ENCODE measurements at regions not wholly inside any gene's neighbourhood (a gene's known extent, or its start where the extent isn't known, plus 50 kb on each side); places are given as distances from the start of the nearest gene placed in this dataset.

- no peak for DNase-seq
These were observed 260.7 kb upstream of the CSF3R start for GRCh38 chr1:36743286-36744005.

DNA sequence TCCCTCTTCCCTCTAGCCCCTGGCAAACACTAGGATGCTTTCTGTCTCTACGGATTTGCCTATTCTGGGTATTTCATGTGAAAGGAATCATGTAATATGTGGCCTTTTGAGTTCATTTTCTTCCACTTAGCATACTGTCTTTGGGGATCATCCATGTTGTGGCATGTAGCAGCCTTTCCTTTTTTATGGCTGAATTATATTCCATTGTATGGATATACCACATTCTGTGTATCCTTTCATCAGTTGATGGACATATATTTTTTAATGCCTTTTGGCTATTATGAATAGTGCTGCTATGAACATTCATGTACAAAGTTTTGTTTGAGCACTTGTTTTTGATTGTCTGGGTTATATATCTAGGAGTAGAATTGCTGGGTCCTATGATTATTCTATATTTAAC lies 258.4 kb upstream of the CSF3R start:
- no peak for DNase-seq

DNA sequence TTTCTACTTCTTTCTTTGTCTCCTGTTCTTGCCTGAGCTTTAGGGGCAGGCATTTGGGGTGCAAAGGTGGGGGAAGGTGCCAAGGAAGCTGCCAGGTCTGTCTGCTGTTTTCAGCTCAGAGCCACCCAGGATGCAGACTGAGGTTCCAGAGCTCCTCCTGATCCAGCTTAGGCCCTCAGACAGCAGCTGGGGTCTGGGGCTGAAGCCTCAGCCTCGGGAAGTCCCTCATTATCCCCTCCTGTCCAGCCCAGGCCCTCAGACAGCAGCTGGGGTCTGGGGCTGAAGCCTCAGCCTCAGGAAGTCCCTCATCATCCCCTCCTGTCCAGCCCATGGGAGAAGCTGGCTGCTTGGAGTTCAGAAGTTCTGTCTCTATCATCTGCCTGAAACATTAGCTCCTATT lies 257.7 kb upstream of the CSF3R start:
- DNase-seq, result no peak

DNA sequence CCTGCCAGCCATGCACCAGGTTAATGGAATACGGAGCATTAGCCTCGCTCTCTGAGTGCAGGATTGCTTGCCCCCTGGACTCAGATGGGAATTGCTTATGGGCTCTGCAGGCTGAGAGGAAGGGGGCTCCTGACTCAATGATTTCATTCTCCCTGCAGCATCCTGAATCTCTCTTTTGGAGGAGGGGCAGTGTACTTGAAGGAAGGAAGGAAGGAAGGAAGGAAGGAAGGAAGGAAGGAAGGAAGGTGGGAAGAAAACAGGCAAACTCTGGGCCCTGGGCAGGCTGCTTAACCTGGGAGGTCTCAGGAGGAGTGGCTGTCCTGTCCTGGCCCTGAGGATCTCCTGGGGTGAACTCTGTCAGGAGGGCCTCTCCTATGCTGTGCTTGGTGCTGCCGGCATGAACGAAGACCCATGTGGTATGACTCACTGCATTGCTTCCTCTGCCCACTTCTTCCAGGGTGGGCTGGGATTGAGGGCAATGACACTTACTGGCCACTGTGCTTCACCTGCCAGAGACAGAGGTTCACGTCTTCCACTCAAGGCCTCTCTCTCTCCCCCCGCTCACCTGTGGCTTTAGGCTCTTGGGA lies 257.1 kb upstream of the CSF3R start:
- no peak for DNase-seq

GRCh38 chr1:36738245-36738644 lies 255.5 kb upstream of the CSF3R start:
- DNase-seq, result no peak

DNA sequence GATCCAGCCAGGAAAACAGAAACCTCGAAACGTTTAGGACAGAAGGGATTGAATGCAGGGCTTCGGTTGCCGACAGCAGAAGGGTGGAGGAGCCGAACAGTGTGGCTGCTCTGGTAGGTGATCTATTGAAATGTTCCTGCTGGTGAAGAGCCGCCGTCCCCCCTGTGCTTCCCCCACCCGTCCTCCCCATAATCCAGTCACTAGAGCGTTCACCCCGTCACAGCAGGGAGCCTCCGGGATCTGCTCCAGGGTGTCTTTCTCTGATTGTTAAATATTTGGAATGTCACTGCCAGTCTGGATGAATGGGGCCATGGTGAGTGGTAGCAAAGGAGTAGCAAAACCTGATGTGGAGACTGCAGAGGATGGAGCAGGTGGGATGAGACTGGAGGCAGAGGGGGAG lies 255.1 kb upstream of the CSF3R start:
- no peak for DNase-seq

GRCh38 chr1:36737038-36737555 lies 254.4 kb upstream of the CSF3R start:
- DNase-seq, result no peak

DNA sequence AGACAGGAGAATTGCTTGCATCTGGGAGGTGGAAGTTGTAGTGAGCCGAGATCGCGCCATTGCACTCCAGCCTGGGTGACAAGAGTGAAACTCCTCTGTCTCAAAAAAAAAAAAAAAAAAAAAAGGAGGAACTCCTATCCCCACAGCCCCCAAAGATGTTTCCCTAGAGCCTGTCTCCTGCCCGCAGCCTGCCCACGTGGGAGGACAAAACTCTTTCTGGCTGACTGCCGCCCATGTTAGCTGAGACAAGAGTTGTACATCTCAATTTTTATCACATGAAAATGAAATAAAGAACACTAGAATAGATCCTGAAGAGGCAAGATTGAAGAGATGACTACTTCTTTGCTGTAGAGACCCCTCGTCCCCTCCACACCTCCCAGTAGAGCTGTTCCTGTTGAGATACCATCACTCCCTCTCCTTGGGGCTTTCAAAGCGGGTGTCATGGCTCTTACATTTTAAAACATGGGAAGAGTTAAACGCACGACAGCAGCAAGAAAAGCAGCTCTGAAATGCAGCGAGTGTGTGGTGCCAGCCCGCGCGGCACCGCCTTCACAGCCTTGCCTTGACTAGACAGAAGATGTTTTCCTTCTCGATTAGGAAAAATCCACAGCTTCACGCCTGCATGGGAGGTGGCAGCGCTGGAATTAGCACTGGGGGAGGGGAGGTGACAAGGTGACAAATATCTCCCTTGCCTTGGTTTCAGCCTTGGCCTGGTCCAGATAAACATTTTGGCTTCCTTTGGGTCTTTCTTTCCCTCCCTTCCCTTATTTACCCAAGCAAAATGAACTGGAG lies 253.4 kb upstream of the CSF3R start:
- DNase-seq, result no peak

DNA sequence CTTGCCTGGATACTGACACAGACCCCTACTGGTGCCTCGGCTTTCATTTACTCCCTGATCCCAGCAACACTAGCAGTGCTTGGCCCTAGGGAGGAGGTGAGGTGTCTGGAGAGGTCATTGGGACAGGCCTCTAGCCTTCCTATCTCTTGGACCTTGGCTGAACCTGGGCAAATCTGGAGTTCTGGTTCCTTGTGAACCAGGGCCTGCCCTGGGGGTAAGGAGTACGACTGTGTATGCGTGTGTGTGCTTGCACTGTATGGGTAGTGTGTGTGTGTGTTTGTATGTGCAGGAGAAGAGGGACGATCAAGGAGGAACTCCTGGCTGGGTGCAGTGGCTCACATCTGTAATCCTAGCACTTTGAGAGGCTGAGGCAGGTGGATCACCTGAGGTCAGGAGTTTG lies 252.7 kb upstream of the CSF3R start:
- DNase-seq, result no peak

DNA sequence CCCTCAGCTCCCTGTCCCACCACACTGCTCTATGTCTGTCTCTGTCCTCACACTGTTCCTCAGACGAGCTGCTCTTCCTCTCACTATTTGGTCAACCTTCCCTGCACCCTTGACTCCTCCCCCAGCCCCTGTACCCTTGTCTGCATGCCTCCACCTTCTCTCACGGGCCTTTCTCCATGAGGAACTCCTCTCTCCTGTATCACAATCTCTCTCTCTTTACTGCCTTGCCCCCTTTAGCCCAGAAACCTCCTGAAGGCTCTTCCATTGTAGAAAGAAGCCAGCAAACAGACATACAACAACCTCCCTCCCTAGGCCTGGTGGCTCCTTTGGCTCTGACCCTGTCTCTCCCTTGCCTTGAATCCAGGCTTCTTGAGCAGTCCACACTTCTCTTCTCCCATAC lies 251.6 kb upstream of the CSF3R start:
- DNase-seq, result no peak

- no peak for DNase-seq
These were observed 251.0 kb upstream of the CSF3R start for GRCh38 chr1:36733748-36734147.

DNA sequence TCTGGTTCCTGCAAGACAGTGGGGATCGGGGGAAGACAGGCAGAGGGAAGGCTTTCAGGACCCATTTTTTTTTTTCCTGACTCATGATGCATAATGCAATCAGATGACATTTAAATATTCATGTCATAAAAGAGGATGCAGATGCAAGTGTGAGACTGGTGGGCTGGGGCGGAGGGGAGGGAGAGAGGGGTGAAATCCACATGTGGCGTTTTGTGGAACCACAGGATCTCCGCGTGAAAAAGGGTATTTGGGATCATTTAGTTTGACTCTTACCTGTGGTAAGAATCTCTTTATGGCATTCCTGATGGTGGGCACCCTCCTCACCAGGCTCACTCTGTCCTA lies 249.3 kb upstream of the CSF3R start:
- no peak for DNase-seq

- DNase-seq, result no peak
These were observed 248.7 kb upstream of the CSF3R start for GRCh38 chr1:36731226-36732014.

DNA sequence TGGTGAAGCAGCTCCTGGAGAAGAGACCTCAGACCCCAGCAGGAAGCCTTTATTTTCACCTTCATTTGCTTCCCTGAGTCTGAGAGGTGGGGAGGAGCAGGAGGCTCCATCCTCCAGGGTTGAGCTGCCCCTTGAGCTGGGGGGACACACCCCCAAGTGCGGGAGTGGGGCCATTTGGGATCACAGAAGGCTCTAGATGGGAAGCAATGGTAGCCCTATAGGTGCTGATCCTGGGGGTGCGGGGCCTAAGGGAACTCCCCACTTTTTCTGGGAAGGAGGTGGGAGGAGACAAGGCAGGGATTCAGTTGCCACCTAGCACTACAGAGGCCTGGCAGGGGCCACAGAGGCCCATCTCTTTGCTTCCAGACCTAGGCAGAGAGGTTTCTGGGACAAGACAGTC lies 247.9 kb upstream of the CSF3R start:
- DNase-seq, result no peak

GRCh38 chr1:36729716-36730510 lies 247.2 kb upstream of the CSF3R start:
- no peak for DNase-seq

DNA sequence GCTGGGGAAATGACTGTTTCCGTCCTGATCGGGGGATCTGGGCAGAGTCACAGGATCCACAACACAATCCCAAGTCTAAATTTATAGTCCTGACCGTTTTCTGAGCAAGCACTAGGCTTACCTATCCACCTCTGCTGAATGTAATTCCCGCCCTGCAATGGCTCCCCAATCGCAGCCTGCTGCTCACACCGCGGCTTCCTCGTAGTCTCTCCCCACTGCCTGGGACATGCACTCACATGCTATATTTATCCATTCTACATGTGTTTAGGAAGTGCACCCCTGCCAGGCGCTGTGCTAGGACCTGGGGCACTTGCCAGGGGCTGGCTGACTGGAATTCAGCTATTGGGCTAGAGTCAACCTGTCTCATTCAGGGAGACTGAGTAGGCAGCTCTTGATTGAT lies 246.6 kb upstream of the CSF3R start:
- DNase-seq, result no peak

GRCh38 chr1:36728846-36729245 lies 246.1 kb upstream of the CSF3R start:
- DNase-seq, result no peak

- no peak for DNase-seq
These were observed 245.3 kb upstream of the CSF3R start for GRCh38 chr1:36728051-36728450.

- no peak for DNase-seq
These were observed 242.4 kb upstream of the CSF3R start for GRCh38 chr1:36725151-36725550.

DNA sequence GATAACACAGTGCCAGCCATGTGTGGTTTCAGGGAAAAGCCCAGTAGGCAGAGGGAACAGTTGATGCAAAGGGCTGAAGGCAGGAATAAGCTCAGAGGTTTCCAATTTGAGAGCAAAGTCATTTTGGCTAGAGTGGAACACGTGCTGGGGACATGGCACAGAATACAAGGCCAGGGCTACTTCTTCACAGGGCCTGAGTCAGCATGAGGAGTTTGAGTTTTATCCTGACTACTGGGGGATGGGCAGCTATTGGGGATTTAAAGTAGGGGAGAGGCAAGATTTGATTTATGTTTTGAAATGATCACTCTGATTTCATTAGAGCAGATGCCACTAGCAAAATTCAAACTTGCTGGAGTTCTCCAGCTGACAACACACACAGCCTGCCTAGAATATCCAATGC lies 241.1 kb upstream of the CSF3R start:
- DNase-seq, result no peak

DNA sequence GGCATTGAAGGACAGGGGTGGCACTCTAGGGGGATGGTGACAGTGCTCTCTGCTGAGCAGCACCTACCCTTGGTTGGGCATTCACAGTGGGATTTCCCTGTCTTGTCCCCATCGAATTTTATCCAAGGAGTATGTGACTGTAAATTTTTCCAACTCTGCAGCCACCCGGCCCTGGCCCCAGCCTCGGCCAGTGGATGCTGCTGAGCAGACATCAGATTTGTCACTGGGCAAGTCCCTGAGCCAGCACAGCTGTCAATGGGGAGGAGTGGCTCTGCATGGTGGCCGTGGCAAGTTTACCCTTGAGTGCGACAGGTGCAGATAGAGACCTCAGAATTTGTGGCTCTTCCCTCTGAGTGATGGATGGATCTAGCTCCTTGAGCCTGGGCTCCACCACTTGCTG lies 240.2 kb upstream of the CSF3R start:
- no peak for DNase-seq

DNA sequence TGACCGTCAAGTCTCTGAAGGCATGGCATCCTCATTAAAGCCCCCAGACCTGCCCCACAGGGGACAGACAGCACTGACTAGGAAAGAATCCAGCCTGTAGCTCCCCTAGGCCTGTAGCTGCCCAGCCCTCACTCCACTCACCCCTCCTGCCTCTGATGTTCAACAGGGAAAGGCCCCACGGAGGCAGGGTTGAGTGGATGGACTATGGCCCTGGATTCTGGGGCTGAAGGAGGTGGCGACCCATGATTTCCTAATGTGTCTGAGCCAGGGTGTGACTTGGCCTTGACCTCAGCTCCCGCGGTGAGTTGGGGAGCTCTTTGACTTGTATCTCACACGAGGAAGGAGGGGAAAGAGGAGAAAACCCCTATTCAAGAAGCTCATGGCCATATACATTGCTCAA lies 238.5 kb upstream of the CSF3R start:
- no peak for DNase-seq

DNA sequence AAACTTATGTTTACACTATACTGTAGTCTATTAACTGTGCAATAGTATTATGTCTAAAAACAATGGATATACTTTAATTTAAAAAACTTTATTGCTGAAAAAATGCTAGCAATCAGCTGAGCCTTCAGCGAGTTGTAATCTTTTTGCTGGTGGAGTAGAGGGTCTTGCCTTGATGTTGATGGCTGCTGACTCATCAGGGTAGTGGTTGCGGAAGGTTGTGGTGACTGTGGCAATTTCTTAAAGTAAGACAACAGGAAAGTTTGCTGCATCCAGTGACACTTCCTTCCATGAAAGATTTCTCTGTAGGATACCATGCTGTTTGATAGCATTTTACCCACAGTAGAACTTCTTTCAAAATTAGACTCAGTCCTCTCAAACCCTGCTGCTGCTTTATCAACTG lies 234.7 kb upstream of the CSF3R start:
- DNase-seq, result no peak
